Vagina (tissue), 2 donors: ENCODE measurements at regions not wholly inside any gene's neighbourhood (a gene's known extent, or its start where the extent isn't known, plus 50 kb on each side); places are given as distances from the start of the nearest gene placed in this dataset.

Source experiments
- CTCF ChIP-seq, 3 experiments: fragments of 450-650 bp in 2 of 3; fragments of 200-600 bp in 1 of 3; sonication (generic) in 1 of 3; IDR thresholded peaks; one replicate each; pipeline ENCODE4 v1.5.1; 2017 to 2019; ENCODE audit warnings: antibody characterized with exemption in 3 of 3, mild to moderate bottlenecking in 2 of 3, moderate library complexity in 2 of 3
- POLR2A ChIP-seq, 2 donors: fragments of 450-650 bp; IDR thresholded peaks; one replicate each; pipeline ENCODE4 v1.6.1; 2017; ENCODE audit warnings: antibody characterized with exemption in 2 of 2, mild to moderate bottlenecking in 2 of 2, moderate library complexity in 2 of 2
- POLR2AphosphoS5 ChIP-seq, 2 donors: sonication (generic); formaldehyde crosslinking; IDR thresholded peaks; one replicate each; pipeline ENCODE4 v1.9.0; 2017; ENCODE audit warnings: antibody characterized with exemption in 2 of 2, mild to moderate bottlenecking in 2 of 2, low read depth in 1 of 2; ENCODE audit not compliant: insufficient read depth in 1 of 2

GRCh38 chr11:82610671-82611070 is 123.0 kb downstream of the FAM181B start:
- TF ChIP-seq CTCF (IDR thresholded peaks at IDR 0.05) = no peak
- TF ChIP-seq POLR2A (IDR thresholded peaks at IDR 0.05) = no peak
- TF ChIP-seq POLR2AphosphoS5 (IDR thresholded peaks at IDR 0.05; ENCODE audit: insufficient read depth in 1 of 2, low read depth in 1 of 2) = no peak
